K562 (cell line): ENCODE measurements at regions not wholly inside any gene's neighbourhood (a gene's known extent, or its start where the extent isn't known, plus 50 kb on each side); places are given as distances from the start of the nearest gene placed in this dataset.

Experiments
- FOXK2 ChIP-seq, 2 experiments: fragments of 450-650 bp; IDR thresholded peaks in 1 of 2; conservative IDR thresholded peaks in 1 of 2; 2 replicates each; pipeline ENCODE4 v1.6.1; 2016; ENCODE audit warnings: low read depth in 2 of 2, mild to moderate bottlenecking in 1 of 2
- NR3C1 ChIP-seq: sonication (generic); formaldehyde crosslinking; IDR thresholded peaks from 2 replicates; pipeline ENCODE4 v1.8.1; 2022; ENCODE audit warnings: missing genetic modification reagents
- PHF8 ChIP-seq: fragments of 200-600 bp; sonication (generic); IDR thresholded peaks from 2 replicates; pipeline ENCODE4 v1.6.1; 2012; ENCODE audit warnings: mixed run types, mild to moderate bottlenecking, inconsistent platforms, low read length, moderate library complexity, borderline replicate concordance
- PKNOX1 ChIP-seq: fragments of 450-650 bp; IDR thresholded peaks from 2 replicates; pipeline ENCODE4 v1.6.1; 2016
- WHSC1 ChIP-seq: IDR thresholded peaks from one replicate; pipeline ENCODE4 v1.6.1; 2012; ENCODE audit warnings: low read length, control low read depth, inconsistent platforms
- ZNF507 ChIP-seq: conservative IDR thresholded peaks from 2 replicates; pipeline ENCODE4 v1.6.1; 2017; ENCODE audit warnings: missing genetic modification characterization, missing compliant biosample characterization
- TF ChIP-seq, protein P1 (sequence below), 3 experiments: IDR thresholded peaks in 2 of 3; conservative IDR thresholded peaks in 1 of 3; 2 replicates each; pipeline ENCODE4 v1.5.1; 2011 to 2012; ENCODE audit warnings: low read length in 3 of 3, mild to moderate bottlenecking in 3 of 3, control low read depth in 2 of 3, improper control_type of control experiment in 1 of 3, inconsistent platforms in 1 of 3, low read depth in 1 of 3, mixed read lengths in 1 of 3, moderate library complexity in 1 of 3; ENCODE audit not compliant: insufficient read depth in 2 of 3

DNA sequence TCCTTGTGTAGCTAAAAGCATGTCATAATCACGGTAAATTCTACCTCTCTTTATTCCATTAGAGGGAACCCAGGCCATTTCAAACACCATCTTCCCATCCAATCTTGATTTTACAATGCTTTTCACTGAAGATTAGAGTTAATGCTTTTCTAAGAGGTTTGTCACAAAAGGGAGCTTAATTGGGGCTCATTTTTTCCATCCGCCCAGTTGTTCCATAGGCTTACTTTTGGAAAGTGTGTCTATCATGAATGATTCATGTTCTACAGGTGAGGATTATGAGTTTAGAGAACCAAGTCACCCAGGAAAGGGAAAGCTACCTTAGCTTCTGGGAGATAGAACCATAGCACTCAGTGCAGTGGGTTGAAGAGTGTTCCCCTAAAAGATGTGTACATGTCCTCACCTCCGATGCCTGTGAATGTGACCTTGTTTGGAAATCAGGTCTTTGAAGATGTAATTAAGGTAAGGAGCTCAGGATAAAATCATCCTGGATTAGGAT is 286.9 kb upstream of the RUNX1 start:
- no peak for TF ChIP-seq NR3C1 (CRISPR knock-in tag)
- TF ChIP-seq PKNOX1, result no peak
- no peak for TF ChIP-seq WHSC1
- TF ChIP-seq, protein P1, sequence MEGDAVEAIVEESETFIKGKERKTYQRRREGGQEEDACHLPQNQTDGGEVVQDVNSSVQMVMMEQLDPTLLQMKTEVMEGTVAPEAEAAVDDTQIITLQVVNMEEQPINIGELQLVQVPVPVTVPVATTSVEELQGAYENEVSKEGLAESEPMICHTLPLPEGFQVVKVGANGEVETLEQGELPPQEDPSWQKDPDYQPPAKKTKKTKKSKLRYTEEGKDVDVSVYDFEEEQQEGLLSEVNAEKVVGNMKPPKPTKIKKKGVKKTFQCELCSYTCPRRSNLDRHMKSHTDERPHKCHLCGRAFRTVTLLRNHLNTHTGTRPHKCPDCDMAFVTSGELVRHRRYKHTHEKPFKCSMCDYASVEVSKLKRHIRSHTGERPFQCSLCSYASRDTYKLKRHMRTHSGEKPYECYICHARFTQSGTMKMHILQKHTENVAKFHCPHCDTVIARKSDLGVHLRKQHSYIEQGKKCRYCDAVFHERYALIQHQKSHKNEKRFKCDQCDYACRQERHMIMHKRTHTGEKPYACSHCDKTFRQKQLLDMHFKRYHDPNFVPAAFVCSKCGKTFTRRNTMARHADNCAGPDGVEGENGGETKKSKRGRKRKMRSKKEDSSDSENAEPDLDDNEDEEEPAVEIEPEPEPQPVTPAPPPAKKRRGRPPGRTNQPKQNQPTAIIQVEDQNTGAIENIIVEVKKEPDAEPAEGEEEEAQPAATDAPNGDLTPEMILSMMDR (IDR thresholded peaks at IDR 0.05 in 2 of 3, conservative IDR thresholded peaks at IDR 0.05 in 1 of 3; ENCODE audit: insufficient read depth in 2 of 3, low read depth in 1 of 3, low read length in 3 of 3), result no peak
- no peak for TF ChIP-seq PHF8
- no peak for TF ChIP-seq ZNF507 (tag)
- no peak for TF ChIP-seq FOXK2 (conservative IDR thresholded peaks at IDR 0.05 in 1 of 2, IDR thresholded peaks at IDR 0.05 in 1 of 2; ENCODE audit: low read depth in 2 of 2)
